Ishikawa (cell line): ENCODE measurements at regions not wholly inside any gene's neighbourhood (a gene's known extent, or its start where the extent isn't known, plus 50 kb on each side); places are given as distances from the start of the nearest gene placed in this dataset.

ENCODE experiments used
- CEBPB ChIP-seq: IDR thresholded peaks from 2 replicates; pipeline ENCODE4 v1.6.1; 2012
- CREB1 ChIP-seq: IDR thresholded peaks from 2 replicates; pipeline ENCODE4 v1.6.1; 2012; ENCODE audit warnings: low read depth
- EGR1 ChIP-seq: IDR thresholded peaks from 2 replicates; pipeline ENCODE4 v1.6.1; 2012
- EP300 ChIP-seq: IDR thresholded peaks from 2 replicates; pipeline ENCODE4 v1.6.1; 2012; ENCODE audit warnings: borderline replicate concordance
- FOXM1 ChIP-seq: IDR thresholded peaks from 2 replicates; pipeline ENCODE4 v1.6.1; 2012; ENCODE audit warnings: low read depth, borderline replicate concordance
- NFIC ChIP-seq: IDR thresholded peaks from 2 replicates; pipeline ENCODE4 v1.6.1; 2012
- RAD21 ChIP-seq: IDR thresholded peaks from 2 replicates; pipeline ENCODE4 v1.6.1; 2012; ENCODE audit warnings: low read depth
- TAF1 ChIP-seq: IDR thresholded peaks from 2 replicates; pipeline ENCODE4 v1.6.1; 2012; ENCODE audit warnings: low read depth, mild to moderate bottlenecking
- TCF12 ChIP-seq: IDR thresholded peaks from 2 replicates; pipeline ENCODE4 v1.6.1; 2012; ENCODE audit warnings: low read depth
- TEAD4 ChIP-seq: IDR thresholded peaks from 2 replicates; pipeline ENCODE4 v1.6.1; 2012
- YY1 ChIP-seq: IDR thresholded peaks from 2 replicates; pipeline ENCODE4 v1.6.1; 2012; ENCODE audit warnings: low read depth
- ZBTB7A ChIP-seq: IDR thresholded peaks from 2 replicates; pipeline ENCODE4 v1.6.1; 2012; ENCODE audit warnings: low read depth
- TF ChIP-seq, protein P1 (sequence below): IDR thresholded peaks from 2 replicates; pipeline ENCODE4 v1.6.1; 2012
- TF ChIP-seq, protein P2 (sequence below): IDR thresholded peaks from 2 replicates; pipeline ENCODE4 v1.6.1; 2012
- TF ChIP-seq, protein P3 (sequence below): IDR thresholded peaks from 2 replicates; pipeline ENCODE4 v1.6.1; 2012; ENCODE audit warnings: low read depth, mild to moderate bottlenecking

DNA sequence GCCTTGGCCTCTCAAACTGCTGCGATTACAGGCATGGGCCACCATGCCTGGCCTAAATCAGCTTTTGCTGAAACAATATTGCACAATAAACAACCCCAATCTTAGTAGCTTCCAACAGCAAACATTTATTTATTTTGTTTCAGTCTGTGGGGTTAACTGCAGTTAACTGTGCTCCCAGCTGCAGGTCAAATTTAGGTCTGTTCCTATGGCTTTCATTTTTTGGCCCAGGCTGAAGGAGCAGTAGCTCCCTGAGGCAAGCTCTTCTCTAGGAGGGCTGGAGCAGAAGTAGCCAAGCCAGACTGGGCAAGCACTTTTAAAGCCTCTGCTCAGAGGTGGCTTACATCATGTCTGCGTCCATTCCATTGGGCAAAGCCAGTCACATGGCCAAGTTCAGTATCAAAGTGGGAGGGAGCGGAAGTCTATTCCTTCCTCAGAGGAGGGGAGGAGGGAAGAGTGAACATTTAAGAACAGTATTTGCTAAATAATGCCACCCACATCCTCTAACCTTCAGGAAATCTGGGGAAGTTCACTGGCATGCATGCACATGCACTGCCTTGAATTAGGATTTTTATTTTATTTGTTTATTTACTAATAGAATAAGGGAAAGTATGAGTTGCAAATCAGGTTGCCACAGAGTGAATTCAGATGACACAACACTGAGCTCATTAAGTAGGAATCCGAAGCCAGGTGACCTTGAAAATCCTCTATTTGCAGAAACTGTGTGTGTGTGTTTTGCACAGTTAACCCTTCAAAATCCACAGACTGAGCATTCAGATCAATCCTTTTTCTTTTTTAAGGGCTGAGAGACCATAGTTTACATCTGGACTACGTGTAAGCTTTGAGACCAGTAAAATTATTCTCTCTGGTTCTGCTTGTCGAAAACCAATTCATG is 122.0 kb upstream of the SEL1L start:
- TF ChIP-seq EGR1 (no peak), FOXM1 (no peak), ZBTB7A (no peak), TAF1 (no peak)
- TF ChIP-seq, protein P1, sequence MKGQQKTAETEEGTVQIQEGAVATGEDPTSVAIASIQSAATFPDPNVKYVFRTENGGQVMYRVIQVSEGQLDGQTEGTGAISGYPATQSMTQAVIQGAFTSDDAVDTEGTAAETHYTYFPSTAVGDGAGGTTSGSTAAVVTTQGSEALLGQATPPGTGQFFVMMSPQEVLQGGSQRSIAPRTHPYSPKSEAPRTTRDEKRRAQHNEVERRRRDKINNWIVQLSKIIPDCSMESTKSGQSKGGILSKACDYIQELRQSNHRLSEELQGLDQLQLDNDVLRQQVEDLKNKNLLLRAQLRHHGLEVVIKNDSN, result peak; percentile 86
- TF ChIP-seq, protein P2, sequence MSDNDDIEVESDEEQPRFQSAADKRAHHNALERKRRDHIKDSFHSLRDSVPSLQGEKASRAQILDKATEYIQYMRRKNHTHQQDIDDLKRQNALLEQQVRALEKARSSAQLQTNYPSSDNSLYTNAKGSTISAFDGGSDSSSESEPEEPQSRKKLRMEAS, result no peak
- TF ChIP-seq, protein P3, sequence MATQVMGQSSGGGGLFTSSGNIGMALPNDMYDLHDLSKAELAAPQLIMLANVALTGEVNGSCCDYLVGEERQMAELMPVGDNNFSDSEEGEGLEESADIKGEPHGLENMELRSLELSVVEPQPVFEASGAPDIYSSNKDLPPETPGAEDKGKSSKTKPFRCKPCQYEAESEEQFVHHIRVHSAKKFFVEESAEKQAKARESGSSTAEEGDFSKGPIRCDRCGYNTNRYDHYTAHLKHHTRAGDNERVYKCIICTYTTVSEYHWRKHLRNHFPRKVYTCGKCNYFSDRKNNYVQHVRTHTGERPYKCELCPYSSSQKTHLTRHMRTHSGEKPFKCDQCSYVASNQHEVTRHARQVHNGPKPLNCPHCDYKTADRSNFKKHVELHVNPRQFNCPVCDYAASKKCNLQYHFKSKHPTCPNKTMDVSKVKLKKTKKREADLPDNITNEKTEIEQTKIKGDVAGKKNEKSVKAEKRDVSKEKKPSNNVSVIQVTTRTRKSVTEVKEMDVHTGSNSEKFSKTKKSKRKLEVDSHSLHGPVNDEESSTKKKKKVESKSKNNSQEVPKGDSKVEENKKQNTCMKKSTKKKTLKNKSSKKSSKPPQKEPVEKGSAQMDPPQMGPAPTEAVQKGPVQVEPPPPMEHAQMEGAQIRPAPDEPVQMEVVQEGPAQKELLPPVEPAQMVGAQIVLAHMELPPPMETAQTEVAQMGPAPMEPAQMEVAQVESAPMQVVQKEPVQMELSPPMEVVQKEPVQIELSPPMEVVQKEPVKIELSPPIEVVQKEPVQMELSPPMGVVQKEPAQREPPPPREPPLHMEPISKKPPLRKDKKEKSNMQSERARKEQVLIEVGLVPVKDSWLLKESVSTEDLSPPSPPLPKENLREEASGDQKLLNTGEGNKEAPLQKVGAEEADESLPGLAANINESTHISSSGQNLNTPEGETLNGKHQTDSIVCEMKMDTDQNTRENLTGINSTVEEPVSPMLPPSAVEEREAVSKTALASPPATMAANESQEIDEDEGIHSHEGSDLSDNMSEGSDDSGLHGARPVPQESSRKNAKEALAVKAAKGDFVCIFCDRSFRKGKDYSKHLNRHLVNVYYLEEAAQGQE, result no peak

DNA sequence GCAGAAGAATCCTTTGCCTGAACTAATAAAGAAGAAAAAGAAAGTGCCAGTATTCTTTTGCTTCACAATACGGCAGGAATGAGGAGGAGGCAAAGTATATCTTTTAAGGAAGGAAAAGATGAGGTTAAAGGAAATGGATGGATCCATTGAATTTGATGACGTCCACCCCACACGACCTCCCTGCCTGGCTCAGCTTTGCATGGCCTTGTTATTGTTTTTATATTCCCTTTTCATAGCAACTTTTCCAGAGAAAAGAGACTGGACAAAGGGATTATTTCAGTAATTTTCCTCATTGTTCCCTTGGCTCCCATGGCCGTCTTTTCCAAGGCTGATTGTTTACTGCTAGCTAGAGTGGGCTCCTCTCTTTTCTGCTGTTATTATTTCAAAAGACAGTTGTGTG is 123.2 kb upstream of the SEL1L start:
- TF ChIP-seq CEBPB (no peak), EGR1 (no peak), TEAD4 (no peak), TAF1 (no peak), FOXM1 (no peak), CREB1 (no peak), ZBTB7A (no peak), EP300 (no peak), YY1 (no peak)
- TF ChIP-seq, protein P3, result no peak

DNA sequence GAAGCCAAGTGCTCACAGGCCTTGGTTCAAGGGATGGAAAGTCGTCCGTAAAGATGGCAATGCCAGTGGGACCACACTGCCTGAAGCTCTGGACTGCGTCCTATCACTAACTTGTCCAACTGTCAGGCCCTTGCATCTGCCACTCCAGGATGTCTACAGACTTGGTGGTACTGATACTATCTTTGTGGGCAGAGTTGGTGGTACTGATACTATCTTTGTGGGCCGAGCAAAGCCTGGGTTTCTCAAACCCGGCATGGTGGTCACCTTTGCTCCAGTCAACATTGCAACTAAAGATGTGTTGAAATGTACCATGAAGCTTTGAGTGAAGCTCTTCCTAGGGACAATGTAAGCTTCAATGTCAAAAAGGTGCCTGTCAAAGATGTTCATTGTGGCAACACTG is 128.4 kb upstream of the SEL1L start:
- no peak for TF ChIP-seq TAF1
- TF ChIP-seq, protein P1, result no peak
- TF ChIP-seq, protein P3, result no peak
- TF ChIP-seq NFIC, result no peak
- no peak for TF ChIP-seq YY1
- TF ChIP-seq EP300, result no peak
- no peak for TF ChIP-seq EGR1
- no peak for TF ChIP-seq RAD21
- TF ChIP-seq FOXM1, result no peak
- no peak for TF ChIP-seq TEAD4
- TF ChIP-seq ZBTB7A, result no peak
- TF ChIP-seq TCF12, result no peak
- no peak for TF ChIP-seq CREB1
- no peak for TF ChIP-seq CEBPB
- TF ChIP-seq, protein P2, result no peak

DNA sequence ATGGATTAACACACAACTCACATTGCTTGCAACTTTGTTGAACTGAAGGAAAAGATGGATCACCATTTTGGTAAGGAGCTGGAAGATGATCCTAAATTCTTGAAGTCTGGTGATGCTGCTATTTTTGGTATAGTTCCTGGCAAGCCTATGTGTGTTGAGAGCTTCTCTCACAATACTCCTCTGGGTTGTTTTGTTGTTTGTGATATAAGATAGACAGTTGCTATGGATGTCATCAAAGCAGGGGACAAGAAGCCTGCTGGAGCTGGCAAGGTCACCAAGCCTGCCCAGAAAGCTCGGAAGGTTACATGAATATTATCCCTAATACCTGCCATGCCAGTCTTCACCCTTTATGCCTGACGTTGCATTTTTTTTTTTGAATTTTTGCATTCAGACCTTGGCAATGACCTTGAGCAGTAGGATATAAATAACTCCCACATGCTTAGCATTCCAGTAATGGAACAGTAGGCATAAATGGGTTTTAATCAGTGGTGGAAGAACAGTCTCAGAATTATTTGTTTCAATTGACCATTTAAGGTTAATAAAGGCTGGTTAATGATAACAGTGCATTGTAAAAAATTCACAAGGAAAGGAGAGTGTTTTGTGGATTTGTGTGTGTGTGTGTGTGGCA is 129.0 kb upstream of the SEL1L start:
- TF ChIP-seq, protein P1, result no peak
